GM23338 (cell line): ENCODE measurements at regions not wholly inside any gene's neighbourhood (a gene's known extent, or its start where the extent isn't known, plus 50 kb on each side); places are given as distances from the start of the nearest gene placed in this dataset.

Experiments
- ATAC-seq: fragments of 200-7000 bp; cut with Tn5 transposase; 3 replicates; pipeline ENCODE4 v1.9.1; 2020
- DNase-seq: peaks from one replicate; pipeline ENCODE4 v3.0.0-alpha.2; 2015; ENCODE audit warnings: low spot score
- H2AFZ ChIP-seq: fragments of 200-600 bp; sonication (generic); 2 replicates; pipeline ENCODE4 v1.8.0; 2016; ENCODE audit warnings: antibody characterized with exemption, mild to moderate bottlenecking, moderate library complexity
- H3F3A ChIP-seq: fragments of 200-600 bp; sonication (generic); replicated peaks from 2 replicates; pipeline ENCODE4 v1.8.0; 2017; ENCODE audit warnings: antibody characterized with exemption, mixed run types, low read depth
- H3K27ac ChIP-seq: fragments of 200-600 bp; sonication (generic); 2 replicates; pipeline ENCODE4 v1.6.1; 2016; ENCODE audit warnings: low read depth
- H3K27me3 ChIP-seq: fragments of 200-600 bp; sonication (generic); 2 replicates; pipeline ENCODE4 v1.8.0; 2016; ENCODE audit warnings: mild to moderate bottlenecking, mixed run types, moderate library complexity; ENCODE audit not compliant: insufficient read depth
- H3K36me3 ChIP-seq: fragments of 200-600 bp; sonication (generic); 2 replicates; pipeline ENCODE4 v1.8.0; 2016; ENCODE audit warnings: mild to moderate bottlenecking; ENCODE audit not compliant: insufficient read depth
- H3K4me1 ChIP-seq: fragments of 200-600 bp; sonication (generic); 2 replicates; pipeline ENCODE4 v1.8.0; 2016; ENCODE audit warnings: mild to moderate bottlenecking, moderate library complexity; ENCODE audit not compliant: insufficient read depth
- H3K4me2 ChIP-seq: fragments of 200-600 bp; sonication (generic); 2 replicates; pipeline ENCODE4 v1.7.1; 2017; ENCODE audit warnings: mixed run types
- H3K4me3 ChIP-seq: fragments of 200-600 bp; sonication (generic); 2 replicates; pipeline ENCODE4 v1.6.1; 2016; ENCODE audit warnings: mixed run types
- H3K79me2 ChIP-seq: fragments of 200-600 bp; sonication (generic); replicated peaks from 2 replicates; pipeline ENCODE4 v1.8.0; 2017; ENCODE audit warnings: mild to moderate bottlenecking; ENCODE audit not compliant: insufficient read depth
- H3K9me2 ChIP-seq: fragments of 200-600 bp; sonication (generic); 2 replicates; pipeline ENCODE4 v1.8.0; 2017; ENCODE audit not compliant: insufficient read depth
- H4K20me1 ChIP-seq: fragments of 200-600 bp; sonication (generic); replicated peaks from 2 replicates; pipeline ENCODE4 v1.8.0; 2017; ENCODE audit warnings: mild to moderate bottlenecking; ENCODE audit not compliant: insufficient read depth
- H3K27ac Mint-ChIP-seq: 2 replicates; pipeline ENCODE4 v1.8.0; 2020; ENCODE audit warnings: inconsistent platforms, mild to moderate bottlenecking, moderate library complexity, mixed read lengths
- H3K27me3 Mint-ChIP-seq: 3 replicates; pipeline ENCODE4 v1.8.0; 2022; ENCODE audit warnings: low read depth, mild to moderate bottlenecking, moderate library complexity, mixed read lengths, inconsistent platforms; ENCODE audit not compliant: insufficient read depth, poor library complexity
- H3K36me3 Mint-ChIP-seq: 3 replicates; pipeline ENCODE4 v1.8.0; 2021; ENCODE audit warnings: low read depth, mild to moderate bottlenecking, inconsistent platforms, moderate library complexity, mixed read lengths
- H3K4me1 Mint-ChIP-seq: 3 replicates; pipeline ENCODE4 v1.8.0; 2020; ENCODE audit warnings: mild to moderate bottlenecking, inconsistent platforms, mixed read lengths
- H3K4me3 Mint-ChIP-seq: 3 replicates; pipeline ENCODE4 v1.8.0; 2021; ENCODE audit warnings: moderate library complexity, mild to moderate bottlenecking, inconsistent platforms, mixed read lengths
- H3K9me3 Mint-ChIP-seq: 3 replicates; pipeline ENCODE4 v1.8.0; 2020; ENCODE audit warnings: moderate library complexity, mild to moderate bottlenecking, inconsistent platforms, mixed read lengths
- CREB1 ChIP-seq: fragments of 250-450 bp; sonication (Bioruptor Pico); IDR thresholded peaks from 2 replicates; pipeline ENCODE4 v1.5.0; 2020; ENCODE audit warnings: low read depth, mild to moderate bottlenecking, moderate library complexity
- CTCF ChIP-seq, 2 experiments: fragments of 200-600 bp in 1 of 2; sonication (generic) in 1 of 2; conservative IDR thresholded peaks; 2 replicates each; pipeline versions ENCODE4 v1.5.1 to v1.6.1; 2016 to 2017; ENCODE audit warnings: antibody characterized with exemption in 2 of 2, low read depth in 2 of 2, mild to moderate bottlenecking in 2 of 2, moderate library complexity in 1 of 2
- ETS1 ChIP-seq: IDR thresholded peaks from 2 replicates; pipeline ENCODE4 v1.6.1; 2016; ENCODE audit warnings: antibody characterized with exemption
- EZH2 ChIP-seq: fragments of 200-600 bp; sonication (generic); IDR thresholded peaks from one replicate; pipeline ENCODE4 v1.8.0; 2017; ENCODE audit warnings: antibody characterized with exemption, mild to moderate bottlenecking, low read depth; ENCODE audit not compliant: unreplicated experiment
- EZH2phosphoT487 ChIP-seq: fragments of 200-600 bp; sonication (generic); IDR thresholded peaks from one replicate; pipeline ENCODE4 v1.8.1; 2018; ENCODE audit warnings: antibody characterized with exemption; ENCODE audit not compliant: unreplicated experiment
- JUNB ChIP-seq: IDR thresholded peaks from one replicate; pipeline ENCODE4 v1.6.1; 2016; ENCODE audit warnings: antibody characterized with exemption; ENCODE audit not compliant: unreplicated experiment
- NANOG ChIP-seq: IDR thresholded peaks from 2 replicates; pipeline ENCODE4 v1.6.1; 2016; ENCODE audit warnings: antibody characterized with exemption, borderline replicate concordance
- POLR2AphosphoS5 ChIP-seq: IDR thresholded peaks from 2 replicates; pipeline ENCODE4 v1.6.1; 2016; ENCODE audit warnings: antibody characterized with exemption, low read depth
- REST ChIP-seq: IDR thresholded peaks from one replicate; pipeline ENCODE4 v1.6.1; 2018; ENCODE audit warnings: antibody characterized with exemption; ENCODE audit not compliant: unreplicated experiment
- STAT1 ChIP-seq: IDR thresholded peaks from one replicate; pipeline ENCODE4 v1.6.1; 2016; ENCODE audit warnings: antibody characterized with exemption; ENCODE audit not compliant: unreplicated experiment
- ZNF114 ChIP-seq: fragments of 250-450 bp; sonication (Bioruptor Pico); IDR thresholded peaks from 2 replicates; pipeline ENCODE4 v1.5.0; 2020; ENCODE audit warnings: mild to moderate bottlenecking, moderate library complexity
- ZNF331 ChIP-seq: fragments of 250-450 bp; sonication (Bioruptor Pico); IDR thresholded peaks from 2 replicates; pipeline ENCODE4 v1.5.0; 2020; ENCODE audit warnings: low read depth, mild to moderate bottlenecking, moderate library complexity
- ZNF462 ChIP-seq: fragments of 250-450 bp; sonication (Bioruptor Pico); IDR thresholded peaks from 2 replicates; pipeline ENCODE4 v1.5.0; 2020; ENCODE audit warnings: mild to moderate bottlenecking, moderate library complexity

GRCh38 chr3:104947943-104948342, 418.8 kb upstream of the ALCAM start:
- Histone ChIP-seq H2AFZ (no peak overlapping the region), H3K9me2 (no peaks in the 10 kb centered on the region), H3K27ac (no peak overlapping the region), H3K27me3 (no peaks in the 10 kb centered on the region), H3K4me2 (no peak overlapping the region), H3K36me3 (no peaks in the 10 kb centered on the region), H4K20me1 (no peaks in the 10 kb centered on the region), H3K4me3 (no peak overlapping the region), H3K79me2 (no peaks in the 10 kb centered on the region), H3K4me1 (no peaks in the 10 kb centered on the region), H3F3A (no peaks in the 10 kb centered on the region)
- ATAC-seq (no peak), DNase-seq (no peak)
- Mint-ChIP-seq H3K27me3 (peaks cover 4% of the 10 kb centered on the region), H3K4me3 (no peak overlapping the region), H3K27ac (no peak overlapping the region), H3K4me1 (no peaks in the 10 kb centered on the region), H3K9me3 (no peaks in the 10 kb centered on the region; the same call in 2 of the 3 replicates), H3K36me3 (no peaks in the 10 kb centered on the region; the same call in 2 of the 3 replicates)
- TF ChIP-seq ZNF331 (no peak), CTCF (conservative IDR thresholded peaks at IDR 0.05; ENCODE audit: low read depth in 2 of 2) (no peak), JUNB (no peak), EZH2phosphoT487 (no peak), POLR2AphosphoS5 (no peak), ETS1 (no peak), ZNF114 (CRISPR knock-in tag) (no peak), STAT1 (no peak), REST (no peak), ZNF462 (CRISPR knock-in tag) (no peak), EZH2 (no peak), CREB1 (CRISPR knock-in tag) (no peak), NANOG (no peak)
